ENCODE measurements at regions not wholly inside any gene's neighbourhood (a gene's known extent, or its start where the extent isn't known, plus 50 kb on each side); places are given as distances from the start of the nearest gene placed in this dataset.

DNA sequence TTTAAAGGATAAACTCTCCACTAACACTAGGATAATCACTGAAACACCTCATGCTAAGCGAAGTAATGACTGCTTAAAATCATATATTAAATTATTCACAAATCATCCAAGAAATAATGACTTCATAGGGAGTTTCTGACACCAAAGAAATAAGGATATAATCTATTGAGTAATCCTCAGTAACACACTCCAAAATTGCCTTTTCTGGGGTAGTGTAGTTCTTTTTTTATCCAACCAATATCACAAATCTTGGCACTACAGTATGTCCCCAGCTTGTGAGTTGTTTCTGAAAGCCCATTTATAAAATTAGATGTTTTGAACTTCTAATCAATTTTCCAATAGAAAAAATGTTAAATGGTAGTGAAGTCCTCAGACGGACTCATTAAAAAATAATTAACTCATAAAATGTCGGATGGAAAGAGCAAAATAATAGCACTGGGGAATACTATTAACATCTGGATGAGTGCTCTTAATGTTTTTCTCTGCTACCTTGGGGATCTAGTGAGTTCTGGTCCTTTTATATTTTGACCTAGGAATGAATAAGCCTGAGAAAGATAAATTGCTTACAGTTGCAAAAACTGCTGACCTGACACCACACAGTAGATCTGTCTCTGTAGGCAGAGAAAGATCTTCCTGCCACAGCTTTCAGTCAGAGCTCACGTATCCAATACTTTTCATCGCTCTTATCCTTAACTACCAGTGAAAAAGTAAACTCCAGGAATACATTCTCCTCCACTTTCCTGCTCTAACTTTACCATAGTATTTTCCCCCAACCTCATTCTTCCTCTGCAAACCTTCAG lies 618.5 kb upstream of the ANKRD30A start:
- Histone ChIP-seq H3K4me3 (no peak overlapping the region), H3K4me1 (no peaks in the 10 kb centered on the region), H3K27me3 (no peaks in the 10 kb centered on the region), H3K9me3 (no peaks in the 10 kb centered on the region), H3K27ac (no peak overlapping the region), H3K36me3 (no peaks in the 10 kb centered on the region)
- intact Hi-C loops (cut with DNase I), result loop anchor here in 1 of 3 donors (10.0 kb wide), 1 partner anchor 872 kb away; no protein-coding TSS in a partner anchor
- FAIRE-seq (no peak), DNase-seq (no peak), ATAC-seq (no peak)
- 55 to 62% methylated on average over 5 of the region's 5 CpGs for WGBS, 2 donors
- TF ChIP-seq, protein P1, sequence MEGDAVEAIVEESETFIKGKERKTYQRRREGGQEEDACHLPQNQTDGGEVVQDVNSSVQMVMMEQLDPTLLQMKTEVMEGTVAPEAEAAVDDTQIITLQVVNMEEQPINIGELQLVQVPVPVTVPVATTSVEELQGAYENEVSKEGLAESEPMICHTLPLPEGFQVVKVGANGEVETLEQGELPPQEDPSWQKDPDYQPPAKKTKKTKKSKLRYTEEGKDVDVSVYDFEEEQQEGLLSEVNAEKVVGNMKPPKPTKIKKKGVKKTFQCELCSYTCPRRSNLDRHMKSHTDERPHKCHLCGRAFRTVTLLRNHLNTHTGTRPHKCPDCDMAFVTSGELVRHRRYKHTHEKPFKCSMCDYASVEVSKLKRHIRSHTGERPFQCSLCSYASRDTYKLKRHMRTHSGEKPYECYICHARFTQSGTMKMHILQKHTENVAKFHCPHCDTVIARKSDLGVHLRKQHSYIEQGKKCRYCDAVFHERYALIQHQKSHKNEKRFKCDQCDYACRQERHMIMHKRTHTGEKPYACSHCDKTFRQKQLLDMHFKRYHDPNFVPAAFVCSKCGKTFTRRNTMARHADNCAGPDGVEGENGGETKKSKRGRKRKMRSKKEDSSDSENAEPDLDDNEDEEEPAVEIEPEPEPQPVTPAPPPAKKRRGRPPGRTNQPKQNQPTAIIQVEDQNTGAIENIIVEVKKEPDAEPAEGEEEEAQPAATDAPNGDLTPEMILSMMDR (IDR thresholded peaks at IDR 0.05), result no peak

DNA sequence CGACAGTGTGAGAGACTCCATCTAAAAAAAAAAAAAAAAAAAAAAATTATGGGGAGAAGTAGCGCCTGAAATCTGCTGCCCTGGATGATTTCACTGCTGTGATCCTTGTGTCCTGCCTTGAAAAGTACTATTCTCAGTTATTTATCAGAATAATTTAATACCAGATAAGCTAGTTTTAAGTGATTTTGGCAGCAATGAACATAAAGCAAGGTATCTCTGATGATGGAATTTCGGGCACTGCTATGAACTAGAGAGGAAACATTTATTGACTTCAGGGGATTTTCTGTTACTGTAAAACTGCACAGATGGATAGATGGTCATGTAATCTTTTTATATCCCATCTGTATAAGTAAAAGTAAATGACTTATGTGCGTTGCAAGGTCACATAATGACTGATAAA lies 619.1 kb upstream of the ANKRD30A start:
- Histone ChIP-seq H3K4me3 (no peak overlapping the region), H3K27ac (no peak overlapping the region), H3K9me3 (no peaks in the 10 kb centered on the region), H3K4me1 (no peaks in the 10 kb centered on the region), H3K36me3 (no peaks in the 10 kb centered on the region), H3K27me3 (no peaks in the 10 kb centered on the region)
- WGBS, 2 donors, result 42 to 43% methylated on average over 4 of the region's 4 CpGs
- FAIRE-seq (no peak), DNase-seq (no peak), ATAC-seq (no peak)
- TF ChIP-seq, protein P1 (IDR thresholded peaks at IDR 0.05), result no peak
- intact Hi-C loops (cut with DNase I), result loop anchor here in 1 of 3 donors (10.0 kb wide), 1 partner anchor 871 kb away; no protein-coding TSS in a partner anchor

DNA sequence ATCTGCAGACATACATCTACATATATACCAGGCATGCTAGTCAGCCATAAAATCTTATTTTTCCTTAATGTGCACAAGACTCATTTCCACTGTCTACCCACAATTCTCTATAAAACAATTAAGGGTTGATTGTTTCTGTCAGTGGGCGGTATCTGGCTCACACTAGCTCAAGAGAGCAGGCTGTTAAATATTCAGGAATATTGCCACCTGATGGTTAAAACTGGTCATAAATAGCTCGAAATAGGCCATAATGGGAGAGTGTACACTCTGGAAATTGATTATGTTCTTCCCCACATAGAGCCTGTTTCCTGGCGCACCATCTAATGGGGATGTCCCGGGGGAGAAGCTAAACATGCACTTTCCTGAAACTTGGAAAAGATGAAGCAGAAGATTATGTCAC lies 620.6 kb upstream of the ANKRD30A start:
- FAIRE-seq (no peak), ATAC-seq (no peak), DNase-seq (no peak)
- Histone ChIP-seq H3K27ac (no peak overlapping the region), H3K36me3 (no peaks in the 10 kb centered on the region), H3K4me1 (no peaks in the 10 kb centered on the region), H3K27me3 (no peaks in the 10 kb centered on the region), H3K4me3 (no peak overlapping the region), H3K9me3 (no peaks in the 10 kb centered on the region)
- intact Hi-C loops (cut with DNase I), result loop anchor here in 1 of 3 donors (10.0 kb wide), 1 partner anchor 870 kb away; no protein-coding TSS in a partner anchor
- TF ChIP-seq, protein P1 (IDR thresholded peaks at IDR 0.05), result no peak
- 51 to 59% methylated on average over 4 of the region's 4 CpGs for WGBS, 2 donors

DNA sequence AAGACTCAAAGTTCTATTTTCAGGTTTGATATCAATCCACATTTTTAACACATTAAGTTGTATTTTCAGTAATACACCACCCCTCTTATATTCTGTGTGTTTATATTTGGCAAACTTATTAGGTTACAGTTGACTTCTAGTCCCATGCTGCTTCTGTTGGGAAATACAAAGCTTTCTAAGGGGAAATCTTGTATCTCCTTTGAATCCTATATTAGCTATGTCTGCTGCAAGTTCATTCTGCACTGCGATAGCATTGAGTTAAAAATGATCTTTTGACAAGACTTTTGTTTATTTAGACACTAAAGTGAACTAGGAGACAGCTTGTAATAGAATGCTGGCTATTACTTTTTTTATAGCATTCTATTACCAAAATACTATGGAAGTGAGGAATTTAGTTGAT lies 625.1 kb upstream of the ANKRD30A start:
- TF ChIP-seq, protein P1 (IDR thresholded peaks at IDR 0.05), result no peak
- H3K4me3 ChIP-seq, result no peak overlapping the region
- FAIRE-seq, result no peak

DNA sequence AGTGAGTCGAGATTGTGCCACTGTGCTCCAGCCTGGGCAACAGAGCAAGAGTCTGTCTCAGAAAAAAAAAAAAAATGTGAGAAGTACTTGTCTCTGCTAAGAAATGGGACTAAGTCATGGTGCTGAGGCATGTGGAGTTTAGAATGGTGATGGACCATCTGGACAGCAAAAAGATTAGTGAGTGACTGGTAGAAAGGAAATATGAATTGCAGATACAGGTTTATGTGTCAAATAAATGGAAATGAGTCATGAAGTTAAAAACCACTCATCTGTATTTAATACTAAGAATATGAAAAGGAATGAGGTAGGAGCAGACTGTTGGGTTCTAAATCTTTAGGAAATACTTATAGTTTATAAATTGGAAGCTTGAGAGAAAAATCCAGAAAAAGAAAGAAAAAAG lies 625.7 kb upstream of the ANKRD30A start:
- no peaks in the 10 kb centered on the region for H3K36me3 ChIP-seq
- DNase-seq, result no peak
- intact Hi-C loops (cut with DNase I), result loop anchor here in 1 of 3 donors (10.0 kb wide), 1 partner anchor 865 kb away; no protein-coding TSS in a partner anchor
- WGBS, 2 donors, result 54 to 55% methylated on average over 1 of the region's 1 CpG
- ATAC-seq, result no peak
- H3K27me3 ChIP-seq, result no peaks in the 10 kb centered on the region
- H3K4me3 ChIP-seq, result no peak overlapping the region
- no peaks in the 10 kb centered on the region for H3K9me3 ChIP-seq
- TF ChIP-seq, protein P1 (IDR thresholded peaks at IDR 0.05), result no peak
- H3K4me1 ChIP-seq, result no peaks in the 10 kb centered on the region
- FAIRE-seq, result no peak
- no peak overlapping the region for H3K27ac ChIP-seq

More for the DNA sequence above, 625.1 kb upstream of the ANKRD30A start:
- Histone ChIP-seq H3K4me1 (no peaks in the 10 kb centered on the region), H3K27me3 (no peaks in the 10 kb centered on the region), H3K9me3 (no peaks in the 10 kb centered on the region), H3K36me3 (no peaks in the 10 kb centered on the region), H3K27ac (no peak overlapping the region)
- DNase-seq (no peak), ATAC-seq (no peak)
- intact Hi-C loops (cut with DNase I), result loop anchor here in 1 of 3 donors (10.0 kb wide), 1 partner anchor 865 kb away; no protein-coding TSS in a partner anchor
- 61 to 66% methylated on average over 1 of the region's 1 CpG for WGBS, 2 donors
